COLO668 (cell line): ENCODE measurements at regions not wholly inside any gene's neighbourhood (a gene's known extent, or its start where the extent isn't known, plus 50 kb on each side); places are given as distances from the start of the nearest gene placed in this dataset.
"Not testable (repeated sequence)": the region's sequence is repeated elsewhere in the genome, so short reads cannot be mapped to it uniquely, and the experiment has no call there.

Source experiments
- DNase-seq: peaks from one replicate; lab custom pipeline; 2025; ENCODE audit not compliant: unreplicated experiment; lab: John Stamatoyannopoulos, UW

GRCh38 chr4:83926950-83927349, 391.0 kb downstream of the GPAT3 start:
- no peak for DNase-seq

GRCh38 chr4:83923341-83923740, 387.4 kb downstream of the GPAT3 start:
- DNase-seq, result no peak

- no peak for DNase-seq
Observed at GRCh38 chr4:83922402-83922801, 386.5 kb downstream of the GPAT3 start.

- DNase-seq, result no peak
Observed at GRCh38 chr4:83921124-83921523, 385.2 kb downstream of the GPAT3 start.

- DNase-seq, result no peak
Observed at GRCh38 chr4:83920375-83920774, 384.5 kb downstream of the GPAT3 start.

- no peak for DNase-seq
Observed at GRCh38 chr4:83917572-83917971, 381.7 kb downstream of the GPAT3 start.

GRCh38 chr4:83910693-83911092, 374.8 kb downstream of the GPAT3 start:
- DNase-seq, result no peak

GRCh38 chr4:83906561-83906960, 370.7 kb downstream of the GPAT3 start:
- no peak for DNase-seq

- no peak for DNase-seq
Observed at GRCh38 chr4:83905952-83906351, 370.0 kb downstream of the GPAT3 start.

GRCh38 chr4:83903740-83904139, 367.8 kb downstream of the GPAT3 start:
- not testable (repeated sequence) for DNase-seq

- no peak for DNase-seq
Observed at GRCh38 chr4:83894831-83895230, 358.9 kb downstream of the GPAT3 start.

GRCh38 chr4:83890816-83891215, 354.9 kb downstream of the GPAT3 start:
- no peak for DNase-seq

GRCh38 chr4:83890231-83890630, 354.3 kb downstream of the GPAT3 start:
- no peak for DNase-seq

- no peak for DNase-seq
Observed at GRCh38 chr4:83889802-83890201, 353.9 kb downstream of the GPAT3 start.

GRCh38 chr4:83885256-83886182, 349.6 kb downstream of the GPAT3 start:
- no peak for DNase-seq

GRCh38 chr4:83876047-83876446, 340.1 kb downstream of the GPAT3 start:
- DNase-seq, result no peak

GRCh38 chr4:83875437-83875836, 339.5 kb downstream of the GPAT3 start:
- DNase-seq, result no peak

- DNase-seq, result no peak
Observed at GRCh38 chr4:83873996-83874395, 338.1 kb downstream of the GPAT3 start.

- no peak for DNase-seq
Observed at GRCh38 chr4:83870328-83870950, 334.5 kb downstream of the GPAT3 start.

GRCh38 chr4:83866834-83867621, 331.1 kb downstream of the GPAT3 start:
- no peak for DNase-seq

- no peak for DNase-seq
Observed at GRCh38 chr4:83865417-83866150, 329.7 kb downstream of the GPAT3 start.
